A549 (cell line): ENCODE measurements at regions not wholly inside any gene's neighbourhood (a gene's known extent, or its start where the extent isn't known, plus 50 kb on each side); places are given as distances from the start of the nearest gene placed in this dataset.

Experiments
- ATAC-seq, 2 experiments: fragments of 200-7000 bp in 1 of 2; fragments of >200 bp in 1 of 2; cut with Nextera tagmentation in 1 of 2; cut with Tn5 transposase in 1 of 2; 3 replicates each; pipeline versions ENCODE4 v1.8.0 to v1.9.1; 2018 to 2020; ENCODE audit warnings: mild to moderate bottlenecking in 1 of 2, moderate library complexity in 1 of 2
- CTCF ChIA-PET: fragments of 300-600 bp; sonication (Branson Sonifier 250); formaldehyde crosslinking; extraction: SDS; loops from one replicate; lab custom pipeline; 2021; ENCODE audit warnings: antibody characterized with exemption, inconsistent platforms; lab: Yijun Ruan, JAX
- POLR2A ChIA-PET: fragments of 350-600 bp; formaldehyde crosslinking; extraction: SDS; loops from one replicate; lab custom pipeline; 2021; ENCODE audit warnings: antibody characterized with exemption, inconsistent platforms; lab: Yijun Ruan, JAX
- DNase-seq, 2 experiments: peaks; one replicate each; pipeline versions ENCODE4 v3.0.0 to v3.0.0-alpha.2; 2011 to 2016; ENCODE audit warnings: low read depth in 1 of 2, low spot score in 1 of 2
- FAIRE-seq: peaks from 2 replicates; lab custom pipeline; 2011; peaks lifted over from hg19 to GRCh38; lab: Jason Lieb, UNC
- H3K27ac ChIP-seq, 2 experiments: fragments of >200 bp; sonication (Bioruptor Twin); formaldehyde crosslinking; 3 replicates each; pipeline ENCODE4 v1.5.1; 2016 to 2017
- H3K4me1 ChIP-seq: fragments of >200 bp; sonication (Bioruptor Twin); formaldehyde crosslinking; 3 replicates; pipeline ENCODE4 v1.6.1; 2016
- H3K4me2 ChIP-seq: fragments of >200 bp; sonication (Bioruptor Twin); formaldehyde crosslinking; 3 replicates; pipeline ENCODE4 v1.6.1; 2016
- H3K4me3 ChIP-seq: fragments of >200 bp; sonication (Bioruptor Twin); formaldehyde crosslinking; 3 replicates; pipeline ENCODE4 v1.5.1; 2016
- H3K9me3 ChIP-seq: fragments of >200 bp; sonication (Bioruptor Twin); formaldehyde crosslinking; 3 replicates; pipeline ENCODE4 v1.6.1; 2016
- BHLHE40 ChIP-seq: IDR thresholded peaks from 2 replicates; pipeline ENCODE4 v1.6.1; 2012; ENCODE audit warnings: low read depth, low read length, inconsistent platforms
- CBX2 ChIP-seq: fragments of 200-600 bp; sonication (generic); IDR thresholded peaks from 2 replicates; pipeline ENCODE4 v1.6.1; 2016; ENCODE audit warnings: low read depth, mild to moderate bottlenecking, borderline replicate concordance
- CBX8 ChIP-seq: fragments of 200-600 bp; sonication (generic); IDR thresholded peaks from 2 replicates; pipeline ENCODE4 v1.6.1; 2016
- CHD4 ChIP-seq: fragments of 200-600 bp; sonication (generic); IDR thresholded peaks from 2 replicates; pipeline ENCODE4 v1.6.1; 2016; ENCODE audit warnings: antibody characterized with exemption, mild to moderate bottlenecking, borderline replicate concordance
- E2F6 ChIP-seq: IDR thresholded peaks from 2 replicates; pipeline ENCODE4 v1.6.1; 2012; ENCODE audit warnings: low read depth, borderline replicate concordance
- ELK1 ChIP-seq: fragments of 150-350 bp; IDR thresholded peaks from 2 replicates; pipeline ENCODE4 v1.6.1; 2014; ENCODE audit warnings: low read depth, mild to moderate bottlenecking, low read length
- FOSB ChIP-seq: fragments of 250-450 bp; sonication (Bioruptor Pico); IDR thresholded peaks from 2 replicates; pipeline ENCODE4 v1.5.0; 2020; ENCODE audit warnings: mild to moderate bottlenecking, moderate library complexity
- FOSL2 ChIP-seq, 2 experiments: fragments of 450-650 bp in 1 of 2; fragments of >200 bp in 1 of 2; sonication (Bioruptor Twin) in 1 of 2; formaldehyde crosslinking; IDR thresholded peaks; 2 replicates each; pipeline versions ENCODE4 v1.5.0 to v1.6.1; 2016 to 2020; ENCODE audit warnings: mild to moderate bottlenecking in 1 of 2, moderate library complexity in 1 of 2
- GATA3 ChIP-seq: IDR thresholded peaks from 2 replicates; pipeline ENCODE4 v1.6.1; 2012; ENCODE audit warnings: borderline replicate concordance
- HES2 ChIP-seq: fragments of >200 bp; sonication (Bioruptor Twin); formaldehyde crosslinking; IDR thresholded peaks from 2 replicates; pipeline ENCODE4 v1.6.1; 2016
- HEYL ChIP-seq: fragments of 250-450 bp; sonication (Bioruptor Pico); IDR thresholded peaks from 2 replicates; pipeline ENCODE4 v1.8.0; 2021; ENCODE audit warnings: mild to moderate bottlenecking, moderate library complexity
- HMGXB4 ChIP-seq: fragments of 250-450 bp; sonication (Bioruptor Pico); IDR thresholded peaks from 2 replicates; pipeline ENCODE4 v1.5.0; 2021; ENCODE audit warnings: mild to moderate bottlenecking, moderate library complexity, borderline replicate concordance
- HOXB13 ChIP-seq: fragments of 250-450 bp; sonication (Bioruptor Pico); IDR thresholded peaks from 2 replicates; pipeline ENCODE4 v1.5.0; 2020; ENCODE audit warnings: low read depth, mild to moderate bottlenecking, moderate library complexity
- JUN ChIP-seq, 2 experiments: fragments of >200 bp; sonication (Bioruptor Twin); formaldehyde crosslinking; IDR thresholded peaks; 2 replicates in 1 of 2; 3 replicates in 1 of 2; pipeline ENCODE4 v1.6.1; 2016 to 2017
- JUNB ChIP-seq: fragments of >200 bp; sonication (Bioruptor Twin); formaldehyde crosslinking; IDR thresholded peaks from 2 replicates; pipeline ENCODE4 v1.6.1; 2016
- KDM1A ChIP-seq: fragments of 200-600 bp; sonication (generic); IDR thresholded peaks from 2 replicates; pipeline ENCODE4 v1.6.1; 2016; ENCODE audit warnings: low read depth, mild to moderate bottlenecking
- KDM5A ChIP-seq: fragments of 200-600 bp; sonication (generic); IDR thresholded peaks from 2 replicates; pipeline ENCODE4 v1.6.1; 2016; ENCODE audit warnings: antibody characterized with exemption, mild to moderate bottlenecking
- MAFK ChIP-seq: fragments of 450-650 bp; IDR thresholded peaks from 2 replicates; pipeline ENCODE4 v1.6.1; 2014; ENCODE audit not compliant: partially characterized antibody
- MAX ChIP-seq: IDR thresholded peaks from 2 replicates; pipeline ENCODE4 v1.6.1; 2012
- MAZ ChIP-seq: fragments of 150-350 bp; IDR thresholded peaks from 2 replicates; pipeline ENCODE4 v1.6.1; 2014; ENCODE audit warnings: antibody characterized with exemption, low read depth, low read length, borderline replicate concordance
- MYC ChIP-seq: IDR thresholded peaks from 2 replicates; pipeline ENCODE4 v1.6.1; 2012; ENCODE audit warnings: mild to moderate bottlenecking, inconsistent platforms, low read length, improper control_type of control experiment, borderline replicate concordance
- NPAS2 ChIP-seq: fragments of 250-450 bp; sonication (Bioruptor Pico); IDR thresholded peaks from 2 replicates; pipeline ENCODE4 v1.8.0; 2022; ENCODE audit warnings: mild to moderate bottlenecking, moderate library complexity, borderline replicate concordance
- NR3C1 ChIP-seq: fragments of >200 bp; sonication (Bioruptor Twin); formaldehyde crosslinking; IDR thresholded peaks from 3 replicates; pipeline ENCODE4 v1.6.1; 2017
- PBX3 ChIP-seq: IDR thresholded peaks from 2 replicates; pipeline ENCODE4 v1.6.1; 2012
- POLR2AphosphoS2 ChIP-seq: conservative IDR thresholded peaks from 2 replicates; pipeline ENCODE4 v1.6.1; 2012; ENCODE audit warnings: low read length, improper control_type of control experiment, inconsistent platforms
- RAD21 ChIP-seq, 2 experiments: fragments of >200 bp in 1 of 2; sonication (Bioruptor Twin) in 1 of 2; formaldehyde crosslinking in 1 of 2; IDR thresholded peaks in 1 of 2; conservative IDR thresholded peaks in 1 of 2; 2 replicates in 1 of 2; 3 replicates in 1 of 2; pipeline ENCODE4 v1.6.1; 2012 to 2018; ENCODE audit warnings: inconsistent platforms in 1 of 2
- RARB ChIP-seq: fragments of 250-450 bp; sonication (Bioruptor Pico); IDR thresholded peaks from 2 replicates; pipeline ENCODE4 v1.8.0; 2021; ENCODE audit warnings: mild to moderate bottlenecking, moderate library complexity
- RCOR1 ChIP-seq: fragments of 150-350 bp; IDR thresholded peaks from 2 replicates; pipeline ENCODE4 v1.6.1; 2014; ENCODE audit warnings: antibody characterized with exemption, low read length, low read depth
- RNF2 ChIP-seq: fragments of 200-600 bp; sonication (generic); IDR thresholded peaks from 2 replicates; pipeline ENCODE4 v1.6.1; 2016; ENCODE audit warnings: low read depth, mild to moderate bottlenecking, antibody characterized with exemption, moderate library complexity, borderline replicate concordance
- SMC3 ChIP-seq: fragments of >200 bp; sonication (Bioruptor Twin); formaldehyde crosslinking; IDR thresholded peaks from 3 replicates; pipeline ENCODE4 v1.6.1; 2018; ENCODE audit warnings: inconsistent platforms
- SREBF2 ChIP-seq: fragments of 450-650 bp; IDR thresholded peaks from 2 replicates; pipeline ENCODE4 v1.6.1; 2014; ENCODE audit warnings: mild to moderate bottlenecking, moderate library complexity
- TFCP2L1 ChIP-seq: fragments of 250-450 bp; sonication (Bioruptor Pico); IDR thresholded peaks from 2 replicates; pipeline ENCODE4 v1.5.0; 2021; ENCODE audit warnings: mild to moderate bottlenecking
- USF2 ChIP-seq: fragments of 450-650 bp; IDR thresholded peaks from 2 replicates; pipeline ENCODE4 v1.6.1; 2014; ENCODE audit warnings: antibody characterized with exemption
- ZC3H11A ChIP-seq: fragments of 450-650 bp; IDR thresholded peaks from 2 replicates; pipeline ENCODE4 v1.6.1; 2014; ENCODE audit warnings: antibody characterized with exemption, mild to moderate bottlenecking
- WGBS: methylation state at CpG from one replicate; pipeline ENCODE4 v1.1.6; 2017; ENCODE audit errors: missing lambda C conversion rate; 5-methylcytosine and 5-hydroxymethylcytosine counted together

GRCh38 chr7:57198801-57199200 is 66.6 kb upstream of the ZNF479 start:
- H3K4me2 ChIP-seq: no peak overlapping the region
- ATAC-seq (no peak), FAIRE-seq (no peak), DNase-seq (no peak)
- ChIA-PET CTCF (no interaction called here), POLR2A (no interaction called here)
- TF ChIP-seq RAD21 (conservative IDR thresholded peaks at IDR 0.05 in 1 of 2, IDR thresholded peaks at IDR 0.05 in 1 of 2) (no peak), NPAS2 (no peak), MYC (no peak), FOSB (CRISPR knock-in tag) (no peak), GATA3 (no peak), ELK1 (no peak), MAX (no peak), KDM5A (no peak), PBX3 (no peak), RARB (CRISPR knock-in tag) (no peak), ZC3H11A (no peak), BHLHE40 (no peak), MAFK (no peak), JUN (IDR thresholded peaks at IDR 0.05) (no peak), SMC3 (no peak), POLR2AphosphoS2 (no peak), CHD4 (no peak), RCOR1 (no peak), FOSL2 (IDR thresholded peaks at IDR 0.05) (no peak), FOSL2 (CRISPR knock-in tag; IDR thresholded peaks at IDR 0.05) (no peak), NR3C1 (no peak)
- H3K9me3 ChIP-seq: peaks cover 6% of the 10 kb centered on the region; the same call in 1 of the 3 replicates
- no peaks in the 10 kb centered on the region for H3K4me1 ChIP-seq
- no peak overlapping the region for H3K27ac ChIP-seq
- no peak overlapping the region for H3K4me3 ChIP-seq
- 35% methylated on average over 9 of the region's 9 CpGs for WGBS

GRCh38 chr7:57199252-57199651 is 67.0 kb upstream of the ZNF479 start:
- no peak overlapping the region for H3K4me2 ChIP-seq
- CTCF ChIA-PET: no interaction called here
- H3K9me3 ChIP-seq: peaks cover 6% of the 10 kb centered on the region; the same call in 1 of the 3 replicates
- ATAC-seq (no peak), DNase-seq (no peak), FAIRE-seq (no peak)
- POLR2A ChIA-PET: no interaction called here
- 24% methylated on average over 7 of the region's 7 CpGs for WGBS
- no peak for TF ChIP-seq CBX8
- TF ChIP-seq JUN (IDR thresholded peaks at IDR 0.05): no peak
- no peak for TF ChIP-seq JUNB
- TF ChIP-seq KDM1A: no peak
- no peak for TF ChIP-seq CBX2
- no peak for TF ChIP-seq NPAS2
- no peak for TF ChIP-seq USF2
- TF ChIP-seq MAX: no peak
- no peak for TF ChIP-seq HMGXB4 (CRISPR knock-in tag)
- TF ChIP-seq TFCP2L1 (CRISPR knock-in tag): no peak
- TF ChIP-seq RNF2: no peak
- TF ChIP-seq MAZ: no peak
- no peak for TF ChIP-seq MYC
- TF ChIP-seq BHLHE40: no peak
- TF ChIP-seq HEYL (CRISPR knock-in tag): no peak
- no peak for TF ChIP-seq HES2
- no peak for TF ChIP-seq HOXB13 (CRISPR knock-in tag)
- TF ChIP-seq SREBF2: no peak
- no peak for TF ChIP-seq E2F6
- no peak overlapping the region for H3K4me3 ChIP-seq
- H3K27ac ChIP-seq: no peak overlapping the region
- H3K4me1 ChIP-seq: no peaks in the 10 kb centered on the region
